PC-9 (cell line): ENCODE measurements at regions not wholly inside any gene's neighbourhood (a gene's known extent, or its start where the extent isn't known, plus 50 kb on each side); places are given as distances from the start of the nearest gene placed in this dataset.

ENCODE experiments used
- BruUV-seq: library from RNA; stranded (reverse); fragments of 400-500 nt; replicated peaks from 2 replicates; lab custom pipeline; 2021; lab: Mats Ljungman, UMichigan
- CTCF ChIA-PET: fragments of 300-600 bp; sonication (Branson Sonifier 250); formaldehyde crosslinking; loops from one replicate; lab custom pipeline; 2022; ENCODE audit warnings: antibody characterized with exemption; lab: Charles Lee
- POLR2A ChIA-PET: fragments of 300-600 bp; sonication (Branson Sonifier 250); formaldehyde crosslinking; loops from one replicate; lab custom pipeline; 2022; ENCODE audit warnings: antibody characterized with exemption; ENCODE audit not compliant: unreplicated experiment; lab: Charles Lee
- DNase-seq, 2 experiments: peaks; one replicate each; pipeline versions ENCODE4 v3.0.0 to v3.0.0-alpha.2; 2015 to 2022; ENCODE audit warnings: mixed read lengths in 1 of 2
- H2AFZ ChIP-seq: fragments of 200-600 bp; sonication (generic); 2 replicates; pipeline ENCODE4 v1.8.1; 2017; ENCODE audit warnings: antibody characterized with exemption
- H3F3A ChIP-seq: fragments of 200-600 bp; sonication (generic); 2 replicates; pipeline ENCODE4 v1.8.1; 2017; ENCODE audit warnings: antibody characterized with exemption, mild to moderate bottlenecking, low read depth; ENCODE audit not compliant: insufficient read depth
- H3K27ac ChIP-seq: fragments of 200-600 bp; sonication (generic); 2 replicates; pipeline ENCODE4 v1.6.1; 2016; ENCODE audit warnings: mixed run types
- H3K27me3 ChIP-seq: fragments of 200-600 bp; sonication (generic); 2 replicates; pipeline ENCODE4 v1.6.1; 2016; ENCODE audit warnings: low read depth, mixed run types; ENCODE audit not compliant: insufficient read depth
- H3K36me3 ChIP-seq: fragments of 200-600 bp; sonication (generic); 2 replicates; pipeline ENCODE4 v1.6.1; 2016; ENCODE audit warnings: low read depth, mixed run types
- H3K4me1 ChIP-seq: fragments of 200-600 bp; sonication (generic); replicated peaks from 2 replicates; pipeline ENCODE4 v1.6.1; 2016; ENCODE audit warnings: mixed run types; ENCODE audit not compliant: insufficient read depth
- H3K4me2 ChIP-seq: fragments of 200-600 bp; sonication (generic); 2 replicates; pipeline ENCODE4 v1.6.1; 2017; ENCODE audit warnings: mixed run types
- H3K4me3 ChIP-seq: fragments of 200-600 bp; sonication (generic); 2 replicates; pipeline ENCODE4 v1.6.1; 2016; ENCODE audit warnings: mixed run types
- H3K79me2 ChIP-seq: fragments of 200-600 bp; sonication (generic); 2 replicates; pipeline ENCODE4 v1.6.1; 2017; ENCODE audit warnings: low read depth, mixed run types
- H3K9me2 ChIP-seq: fragments of 200-600 bp; sonication (generic); 2 replicates; pipeline ENCODE4 v1.8.1; 2017; ENCODE audit warnings: mild to moderate bottlenecking; ENCODE audit not compliant: insufficient read depth
- H3K9me3 ChIP-seq: fragments of 200-600 bp; sonication (generic); 2 replicates; pipeline ENCODE4 v1.8.1; 2016; ENCODE audit warnings: low read depth; ENCODE audit not compliant: insufficient read depth
- H4K20me1 ChIP-seq: fragments of 200-600 bp; sonication (generic); 2 replicates; pipeline ENCODE4 v1.8.1; 2017; ENCODE audit not compliant: insufficient read depth
- CTCF ChIP-seq: fragments of 200-600 bp; sonication (generic); conservative IDR thresholded peaks from 2 replicates; pipeline ENCODE4 v1.6.1; 2017; ENCODE audit warnings: mixed run types, antibody characterized with exemption, mild to moderate bottlenecking, moderate library complexity
- EZH2 ChIP-seq: fragments of 200-600 bp; sonication (generic); IDR thresholded peaks from 2 replicates; pipeline ENCODE4 v1.8.0; 2017; ENCODE audit warnings: antibody characterized with exemption, low read depth
- intact Hi-C: fragments of 100-400 bp; cut with micrococcal nuclease; formaldehyde crosslinking; loops from one replicate; pipeline ENCODE4 v1.10.0; 2022; ENCODE audit not compliant: unreplicated experiment

DNA sequence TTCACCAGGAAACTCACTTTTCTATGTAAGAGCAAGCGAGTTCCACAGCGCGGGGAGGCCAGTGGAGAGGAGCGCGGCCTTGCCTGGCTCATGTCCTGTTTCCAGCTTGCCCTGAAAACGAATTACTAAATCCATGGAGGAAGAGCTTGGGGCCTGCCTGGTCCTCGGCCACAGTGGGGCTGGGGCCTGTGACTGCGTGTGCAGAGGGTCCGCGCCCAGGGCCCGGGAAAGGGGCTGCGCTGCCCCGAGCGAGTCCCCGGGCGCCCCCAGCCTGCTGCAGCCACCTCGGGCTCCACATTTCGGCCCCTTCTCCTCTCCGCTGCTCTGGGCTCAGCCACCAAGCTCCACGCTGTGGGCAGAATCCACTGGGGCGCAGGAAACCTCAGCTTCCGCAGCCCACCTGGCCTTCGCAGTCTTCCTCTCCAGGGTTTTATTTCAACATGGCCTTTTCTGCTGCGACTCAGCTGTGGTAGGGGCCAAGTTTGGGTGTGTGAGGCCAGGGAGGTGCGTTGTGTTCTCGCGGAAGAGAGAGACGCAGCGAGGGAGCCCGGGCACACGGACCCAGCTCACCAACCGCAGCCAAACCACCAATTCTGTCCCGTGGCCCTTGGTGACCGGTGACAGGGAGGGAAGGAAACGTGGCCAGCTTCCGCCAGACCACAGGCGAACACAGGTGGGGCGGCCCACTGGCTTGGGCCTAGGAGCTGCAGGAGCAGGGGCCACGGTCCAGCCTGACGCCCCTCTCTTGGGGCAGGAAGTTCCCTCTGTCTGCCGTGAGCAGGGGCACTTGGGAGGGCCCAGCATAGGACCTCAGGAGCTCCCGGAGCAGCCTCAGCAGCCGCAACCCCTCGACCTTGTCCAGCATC lies 211.4 kb downstream of the ERMARD start:
- Histone ChIP-seq H3K27ac (no peak overlapping the region), H3K4me3 (no peak overlapping the region), H3K9me3 (no peaks in the 10 kb centered on the region), H3K36me3 (no peaks in the 10 kb centered on the region), H3K4me2 (no peak overlapping the region), H3K4me1 (no peaks in the 10 kb centered on the region), H2AFZ (no peak overlapping the region), H3K27me3 (peaks cover 89% of the 10 kb centered on the region), H3F3A (no peaks in the 10 kb centered on the region), H3K9me2 (no peaks in the 10 kb centered on the region), H4K20me1 (no peaks in the 10 kb centered on the region), H3K79me2 (no peaks in the 10 kb centered on the region)
- BruUV-seq: no TSS peak
- TF ChIP-seq EZH2 (no peak), CTCF (no peak)
- DNase-seq: no peak
- intact Hi-C loops: no loop called here
- CTCF ChIA-PET: no interaction called here
- POLR2A ChIA-PET: no interaction called here

DNA sequence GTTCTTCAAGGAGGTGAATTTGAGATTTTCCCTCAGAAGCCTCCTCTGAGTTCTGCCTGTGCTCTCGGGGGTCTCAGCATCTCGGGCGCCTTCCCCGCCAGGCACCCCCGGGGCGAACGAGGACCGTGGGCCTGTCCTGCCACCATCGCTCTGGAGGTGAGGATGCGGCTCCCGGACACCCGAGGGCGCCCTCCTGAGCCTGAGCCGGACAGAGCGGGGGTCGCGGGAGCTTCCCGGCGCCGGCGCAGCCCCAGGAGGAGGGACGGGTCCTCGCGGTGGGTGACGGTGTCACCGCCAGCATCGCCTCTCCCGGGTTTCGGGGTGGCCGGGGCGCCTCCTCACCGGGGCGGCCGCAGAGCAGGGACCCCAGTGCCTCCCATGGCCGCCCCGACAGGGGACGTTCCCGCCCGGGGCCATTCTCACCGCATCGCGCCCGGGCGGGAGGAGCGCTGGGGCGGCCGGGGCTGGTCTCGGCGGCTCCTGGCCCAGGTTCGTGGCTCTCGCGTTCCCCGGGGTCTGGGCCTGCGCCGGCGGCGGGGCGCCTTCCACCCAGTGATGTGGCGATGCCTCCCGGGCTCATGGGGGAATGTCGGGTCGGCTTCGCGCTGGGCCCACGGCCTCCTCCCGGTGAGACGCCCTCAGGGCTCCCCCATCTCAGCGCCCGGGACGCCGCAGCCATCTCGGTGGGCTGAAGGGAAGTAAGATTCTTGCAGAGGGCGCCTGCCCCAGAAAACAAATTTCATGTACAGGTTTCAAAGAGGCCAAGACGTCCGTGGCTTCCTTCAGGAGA lies 210.5 kb downstream of the ERMARD start:
- DNase-seq: no peak
- Histone ChIP-seq H3K79me2 (no peaks in the 10 kb centered on the region), H3K27ac (no peak overlapping the region), H3K9me3 (no peaks in the 10 kb centered on the region), H4K20me1 (no peaks in the 10 kb centered on the region), H3K36me3 (no peaks in the 10 kb centered on the region), H3K4me2 (no peak overlapping the region), H3K4me3 (no peak overlapping the region), H3K27me3 (peaks cover 90% of the 10 kb centered on the region), H3K9me2 (no peaks in the 10 kb centered on the region), H3K4me1 (no peaks in the 10 kb centered on the region), H3F3A (no peaks in the 10 kb centered on the region), H2AFZ (no peak overlapping the region)
- CTCF ChIA-PET: no interaction called here
- BruUV-seq: no TSS peak
- POLR2A ChIA-PET: no interaction called here
- intact Hi-C loops: no loop called here
- TF ChIP-seq CTCF: no peak

- H3K36me3 ChIP-seq: no peaks in the 10 kb centered on the region
- no peak for DNase-seq
- no peaks in the 10 kb centered on the region for H3F3A ChIP-seq
- no peaks in the 10 kb centered on the region for H4K20me1 ChIP-seq
- intact Hi-C loops: no loop called here
- no peak overlapping the region for H3K4me2 ChIP-seq
- ChIA-PET POLR2A (no interaction called here), CTCF (no interaction called here)
- no peak overlapping the region for H3K4me3 ChIP-seq
- TF ChIP-seq EZH2: no peak
- TF ChIP-seq CTCF: no peak
- no peak overlapping the region for H2AFZ ChIP-seq
- H3K9me2 ChIP-seq: no peaks in the 10 kb centered on the region
- no TSS peak for BruUV-seq
- H3K27me3 ChIP-seq: peaks cover 86% of the 10 kb centered on the region
- no peaks in the 10 kb centered on the region for H3K79me2 ChIP-seq
- H3K9me3 ChIP-seq: no peaks in the 10 kb centered on the region
- H3K4me1 ChIP-seq: no peaks in the 10 kb centered on the region
- no peak overlapping the region for H3K27ac ChIP-seq
Observed at GRCh38 chr6:169960886-169961611, 209.6 kb downstream of the ERMARD start.
